ENCODE measurements at regions not wholly inside any gene's neighbourhood (a gene's known extent, or its start where the extent isn't known, plus 50 kb on each side); places are given as distances from the start of the nearest gene placed in this dataset.

DNA sequence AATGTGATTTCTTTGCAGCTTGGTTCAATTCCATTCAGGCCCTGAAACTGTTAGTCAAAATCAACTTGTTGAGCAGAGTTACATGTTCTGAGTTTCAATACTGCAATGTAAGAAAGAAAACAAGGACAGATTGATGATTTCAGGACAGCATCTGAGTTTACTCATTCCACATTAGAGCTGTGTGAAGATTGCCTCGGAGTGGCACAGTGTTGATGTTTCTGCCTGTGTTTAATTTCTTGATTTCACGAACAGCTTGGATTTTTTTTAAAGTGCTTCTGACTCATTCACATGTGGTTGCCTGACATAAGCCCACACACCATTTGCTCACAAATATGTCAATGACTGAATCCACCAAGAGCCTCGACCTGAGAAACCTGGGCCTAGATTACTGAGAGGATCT, 101.2 kb upstream of the PARD3 start:
- DNase-seq (ENCODE audit: low read depth in 6 of 9, low spot score in 9 of 9), result no peak
- H3K36me3 ChIP-seq (ENCODE audit: control insufficient read depth in 2 of 2, insufficient read depth in 2 of 2, low read length in 1 of 2), result no peaks in the 10 kb centered on the region
- H3K4me1 ChIP-seq (ENCODE audit: control insufficient read depth in 2 of 2, insufficient read depth in 2 of 2, low read length in 2 of 2), result no peaks in the 10 kb centered on the region
- peaks cover 0 to 2% of the 10 kb centered on the region in 2 donors for H3K27me3 ChIP-seq (ENCODE audit: control insufficient read depth in 2 of 2, insufficient read depth in 1 of 2, low read length in 1 of 2)
- no peak overlapping the region for H3K27ac ChIP-seq (ENCODE audit: low read depth in 1 of 2, low read length in 1 of 2)
- no peaks in the 10 kb centered on the region for H3K9me3 ChIP-seq (ENCODE audit: control insufficient read depth in 2 of 2, insufficient read depth in 1 of 2, low read length in 1 of 2)
- H3K4me3 ChIP-seq (ENCODE audit: low read length in 2 of 2), result no peak overlapping the region
- WGBS, result 88% methylated on average over 3 of the region's 3 CpGs

DNA sequence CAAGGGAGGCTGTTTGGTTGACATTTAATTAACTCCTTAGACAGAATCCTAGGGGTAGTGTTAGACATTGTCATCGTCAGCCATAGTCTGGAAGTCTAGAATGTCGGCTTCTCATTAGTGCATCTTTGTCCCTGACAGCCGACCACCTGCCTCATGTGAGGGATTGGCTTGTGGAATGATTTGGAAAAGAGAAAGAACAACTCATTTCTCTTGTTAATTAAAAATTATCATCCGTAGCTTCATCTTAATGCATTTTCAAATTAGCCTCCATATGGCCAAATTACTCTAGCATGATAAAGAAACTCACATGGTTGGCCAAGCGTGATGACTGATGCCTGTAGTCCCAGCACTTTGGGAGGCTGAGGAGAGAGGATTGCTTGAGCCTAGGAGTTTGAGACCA, 97.7 kb upstream of the PARD3 start:
- Histone ChIP-seq H3K27ac (ENCODE audit: low read depth in 1 of 2, low read length in 1 of 2) (no peak overlapping the region), H3K9me3 (ENCODE audit: control insufficient read depth in 2 of 2, insufficient read depth in 1 of 2, low read length in 1 of 2) (no peaks in the 10 kb centered on the region), H3K4me3 (ENCODE audit: low read length in 2 of 2) (no peak overlapping the region), H3K4me1 (ENCODE audit: control insufficient read depth in 2 of 2, insufficient read depth in 2 of 2, low read length in 2 of 2) (no peaks in the 10 kb centered on the region), H3K36me3 (ENCODE audit: control insufficient read depth in 2 of 2, insufficient read depth in 2 of 2, low read length in 1 of 2) (no peaks in the 10 kb centered on the region), H3K27me3 (ENCODE audit: control insufficient read depth in 2 of 2, insufficient read depth in 1 of 2, low read length in 1 of 2) (no peaks in the 10 kb centered on the region)
- no peak for DNase-seq (ENCODE audit: low read depth in 6 of 9, low spot score in 9 of 9)
- WGBS, result 98% methylated on average over 5 of the region's 5 CpGs

DNA sequence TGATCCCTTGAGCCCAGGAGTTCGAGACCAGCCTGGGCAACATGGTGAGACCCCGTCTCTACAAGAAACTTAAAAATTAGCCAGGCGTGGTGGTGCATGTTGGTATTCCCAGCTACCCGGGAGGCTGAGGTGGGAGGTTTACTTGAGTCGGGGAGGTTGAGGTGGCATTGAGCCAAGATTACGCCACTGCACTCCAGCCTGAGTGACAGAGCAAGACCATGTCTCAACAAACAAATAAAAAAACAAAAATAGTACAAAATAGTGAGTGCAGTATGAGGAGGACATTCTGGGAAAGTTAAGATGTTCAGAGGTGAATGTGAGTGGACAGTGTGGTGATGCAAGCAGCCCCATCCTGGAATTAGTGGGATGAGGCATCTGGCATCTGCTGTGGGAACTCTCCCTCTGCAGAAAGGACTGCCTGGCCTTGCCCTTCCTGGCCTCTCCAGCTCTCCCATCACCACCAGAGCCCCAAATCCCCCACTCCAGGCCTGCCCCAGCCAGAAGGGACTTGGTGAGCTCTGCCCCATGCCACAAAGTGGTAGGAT, 96.6 kb upstream of the PARD3 start:
- WGBS, result 95% methylated on average over 6 of the region's 6 CpGs
- DNase-seq (ENCODE audit: low read depth in 6 of 9, low spot score in 9 of 9), result no peak
- no peak overlapping the region for H3K4me3 ChIP-seq (ENCODE audit: low read length in 2 of 2)

DNA sequence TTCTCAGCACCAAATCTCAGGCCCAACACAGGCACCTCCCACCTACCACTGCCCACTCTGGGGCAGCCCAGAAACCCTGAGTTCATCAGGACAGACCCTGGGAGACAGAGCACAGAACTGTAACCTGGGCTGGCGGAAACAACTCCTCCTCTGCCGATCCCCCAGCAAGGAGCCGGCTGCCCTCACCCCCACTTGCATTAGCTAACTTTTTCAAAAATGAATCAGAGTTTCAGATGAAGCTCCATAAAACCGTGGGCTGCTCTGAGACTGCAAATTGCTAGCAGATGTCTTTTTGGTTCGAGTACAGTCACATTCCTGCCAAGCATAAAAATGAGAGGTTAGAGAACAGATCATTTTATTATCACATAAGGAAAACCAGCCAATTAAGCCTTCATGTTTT, 93.4 kb upstream of the PARD3 start:
- Histone ChIP-seq H3K36me3 (ENCODE audit: control insufficient read depth in 2 of 2, insufficient read depth in 2 of 2, low read length in 1 of 2) (no peaks in the 10 kb centered on the region), H3K9me3 (ENCODE audit: control insufficient read depth in 2 of 2, insufficient read depth in 1 of 2, low read length in 1 of 2) (no peaks in the 10 kb centered on the region), H3K4me3 (ENCODE audit: low read length in 2 of 2) (no peak overlapping the region), H3K27me3 (ENCODE audit: control insufficient read depth in 2 of 2, insufficient read depth in 1 of 2, low read length in 1 of 2) (peaks cover 0 to 4% of the 10 kb centered on the region in 2 donors), H3K27ac (ENCODE audit: low read depth in 1 of 2, low read length in 1 of 2) (no peak overlapping the region), H3K4me1 (ENCODE audit: control insufficient read depth in 2 of 2, insufficient read depth in 2 of 2, low read length in 2 of 2) (peaks cover 0 to 3% of the 10 kb centered on the region in 2 donors)
- 92% methylated on average over 5 of the region's 5 CpGs for WGBS
- no peak for DNase-seq (ENCODE audit: low read depth in 6 of 9, low spot score in 9 of 9)

More for the DNA sequence above, 96.6 kb upstream of the PARD3 start:
- Histone ChIP-seq H3K27ac (ENCODE audit: low read depth in 1 of 2, low read length in 1 of 2) (no peak overlapping the region), H3K36me3 (ENCODE audit: control insufficient read depth in 2 of 2, insufficient read depth in 2 of 2, low read length in 1 of 2) (no peaks in the 10 kb centered on the region), H3K27me3 (ENCODE audit: control insufficient read depth in 2 of 2, insufficient read depth in 1 of 2, low read length in 1 of 2) (peaks cover 0 to 2% of the 10 kb centered on the region in 2 donors), H3K9me3 (ENCODE audit: control insufficient read depth in 2 of 2, insufficient read depth in 1 of 2, low read length in 1 of 2) (no peaks in the 10 kb centered on the region), H3K4me1 (ENCODE audit: control insufficient read depth in 2 of 2, insufficient read depth in 2 of 2, low read length in 2 of 2) (no peaks in the 10 kb centered on the region)

DNA sequence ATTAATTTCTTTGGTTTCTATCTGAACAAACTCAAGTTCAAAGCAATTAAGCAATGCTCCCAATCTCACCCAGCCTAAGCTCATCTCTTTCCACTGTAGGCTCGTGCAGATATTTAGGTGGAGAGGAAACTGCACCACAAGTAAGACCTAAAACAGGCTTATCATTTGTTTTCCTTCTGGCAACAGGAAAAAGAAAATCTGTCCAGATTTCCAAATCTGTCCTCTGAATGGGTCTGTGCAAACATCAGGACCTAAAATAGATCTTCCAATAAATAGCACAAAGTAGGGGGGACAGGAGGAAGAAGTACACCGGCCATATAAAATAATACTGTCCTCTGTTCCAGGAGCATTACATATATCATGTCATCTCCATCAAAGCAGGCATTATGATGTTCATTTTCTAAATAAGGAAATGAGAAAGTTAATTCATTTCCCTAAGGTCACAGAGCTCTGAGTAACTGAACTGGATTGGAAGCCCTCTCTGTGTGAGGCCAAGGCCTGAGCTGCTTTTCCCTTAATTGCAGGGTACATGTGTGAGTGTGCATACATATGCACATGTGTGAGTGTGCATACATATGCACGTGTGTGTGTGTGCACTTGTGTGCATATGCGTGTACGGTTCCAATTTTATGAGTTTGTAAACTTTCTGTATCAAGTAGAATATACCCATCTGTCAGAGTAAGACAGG, 92.8 kb upstream of the PARD3 start:
- Histone ChIP-seq H3K4me3 (ENCODE audit: low read length in 2 of 2) (no peak overlapping the region), H3K9me3 (ENCODE audit: control insufficient read depth in 2 of 2, insufficient read depth in 1 of 2, low read length in 1 of 2) (no peaks in the 10 kb centered on the region), H3K36me3 (ENCODE audit: control insufficient read depth in 2 of 2, insufficient read depth in 2 of 2, low read length in 1 of 2) (no peaks in the 10 kb centered on the region), H3K27ac (ENCODE audit: low read depth in 1 of 2, low read length in 1 of 2) (no peak overlapping the region), H3K27me3 (ENCODE audit: control insufficient read depth in 2 of 2, insufficient read depth in 1 of 2, low read length in 1 of 2) (peaks cover 0 to 4% of the 10 kb centered on the region in 2 donors), H3K4me1 (ENCODE audit: control insufficient read depth in 2 of 2, insufficient read depth in 2 of 2, low read length in 2 of 2) (peaks cover 0 to 3% of the 10 kb centered on the region in 2 donors)
- WGBS, result 79% methylated on average over 5 of the region's 5 CpGs
- DNase-seq (ENCODE audit: low read depth in 6 of 9, low spot score in 9 of 9), result no peak

DNA sequence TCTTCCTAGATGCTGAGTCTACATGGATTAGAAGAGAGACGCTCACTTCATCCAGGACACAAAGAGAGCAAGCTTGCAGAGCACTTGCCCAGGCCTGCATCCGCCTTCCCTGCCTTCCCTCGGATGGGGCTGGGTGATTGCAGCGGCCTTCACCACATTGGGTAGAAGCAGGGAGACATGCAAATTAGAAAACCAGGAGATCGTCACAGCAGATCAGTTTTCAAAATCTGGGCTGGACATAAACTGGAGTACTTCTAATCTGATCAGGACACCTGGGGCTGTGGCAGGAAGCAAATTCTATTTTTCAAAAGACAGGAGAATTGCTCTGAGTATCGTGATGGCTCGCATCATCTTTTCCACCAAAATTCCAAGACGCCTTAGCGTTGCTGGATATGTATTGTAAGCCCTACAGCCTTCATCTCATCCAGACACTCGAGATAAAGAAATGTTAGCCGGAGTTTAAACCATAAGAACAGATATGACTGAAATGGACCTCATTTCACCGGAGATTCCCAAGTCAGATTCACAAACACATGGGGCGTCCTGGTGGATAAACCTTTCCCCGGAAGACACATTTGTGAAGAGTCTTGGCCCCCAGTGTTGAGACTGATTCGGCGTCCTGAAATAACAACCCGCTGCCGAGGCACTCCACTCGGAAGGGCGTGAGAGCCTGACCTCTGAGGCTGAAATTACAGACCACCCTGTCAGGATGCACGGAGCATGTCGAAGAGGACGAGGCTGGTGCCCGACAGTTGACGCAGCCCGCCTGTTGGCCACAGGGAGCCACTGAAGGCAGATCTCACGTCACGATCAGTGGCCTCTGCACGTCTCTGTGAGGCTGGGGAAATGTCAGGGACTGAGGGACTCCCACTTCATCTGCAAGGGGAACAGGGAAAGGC, 91.2 kb upstream of the PARD3 start:
- Histone ChIP-seq H3K36me3 (ENCODE audit: control insufficient read depth in 2 of 2, insufficient read depth in 2 of 2, low read length in 1 of 2) (no peaks in the 10 kb centered on the region), H3K4me1 (ENCODE audit: control insufficient read depth in 2 of 2, insufficient read depth in 2 of 2, low read length in 2 of 2) (peaks cover 0 to 3% of the 10 kb centered on the region in 2 donors), H3K27ac (ENCODE audit: low read depth in 1 of 2, low read length in 1 of 2) (no peak overlapping the region), H3K9me3 (ENCODE audit: control insufficient read depth in 2 of 2, insufficient read depth in 1 of 2, low read length in 1 of 2) (no peaks in the 10 kb centered on the region), H3K27me3 (ENCODE audit: control insufficient read depth in 2 of 2, insufficient read depth in 1 of 2, low read length in 1 of 2) (peaks cover 0 to 4% of the 10 kb centered on the region in 2 donors), H3K4me3 (ENCODE audit: low read length in 2 of 2) (no peak overlapping the region)
- 79% methylated on average over 29 of the region's 29 CpGs for WGBS
- peak in 2 of 9 donors; percentile 9 to 21 for DNase-seq (ENCODE audit: low read depth in 6 of 9, low spot score in 9 of 9)

DNA sequence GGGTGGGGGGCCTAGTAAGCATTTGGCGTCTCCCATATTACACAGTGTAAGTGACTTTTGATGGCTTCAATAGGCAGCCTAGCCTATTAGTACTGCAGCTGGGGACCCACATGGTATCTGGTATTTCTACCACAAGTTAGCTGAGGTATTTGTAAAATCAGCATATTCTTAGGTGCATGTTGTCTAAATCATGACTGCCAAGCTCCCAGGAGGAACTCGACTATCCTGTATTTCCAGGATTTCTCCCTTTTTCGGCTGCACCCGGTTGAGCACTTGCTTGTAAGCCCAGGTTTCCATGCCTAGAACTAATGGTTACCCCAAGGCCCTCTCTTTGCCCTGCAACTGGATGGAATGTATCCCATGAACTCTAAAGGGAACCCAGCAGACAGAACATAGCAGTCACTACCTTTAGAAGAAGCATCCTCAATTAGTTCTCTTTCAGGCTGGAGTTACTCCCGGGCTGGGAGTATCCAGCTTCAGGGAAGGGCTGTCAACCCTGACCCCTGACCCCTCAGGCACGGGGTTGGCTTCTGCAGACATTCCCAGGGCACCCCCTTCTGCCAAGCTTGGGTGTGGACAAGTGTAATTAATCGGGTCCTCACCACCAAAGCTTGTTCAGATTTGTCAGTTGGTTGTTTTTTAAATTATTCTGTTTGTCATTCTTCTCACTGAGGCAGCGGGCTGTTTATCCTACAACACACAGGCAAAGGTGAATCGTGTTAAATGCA, 90.3 kb upstream of the PARD3 start:
- WGBS, result 81% methylated on average over 9 of the region's 9 CpGs
- no peak overlapping the region for H3K27ac ChIP-seq (ENCODE audit: low read depth in 1 of 2, low read length in 1 of 2)

DNA sequence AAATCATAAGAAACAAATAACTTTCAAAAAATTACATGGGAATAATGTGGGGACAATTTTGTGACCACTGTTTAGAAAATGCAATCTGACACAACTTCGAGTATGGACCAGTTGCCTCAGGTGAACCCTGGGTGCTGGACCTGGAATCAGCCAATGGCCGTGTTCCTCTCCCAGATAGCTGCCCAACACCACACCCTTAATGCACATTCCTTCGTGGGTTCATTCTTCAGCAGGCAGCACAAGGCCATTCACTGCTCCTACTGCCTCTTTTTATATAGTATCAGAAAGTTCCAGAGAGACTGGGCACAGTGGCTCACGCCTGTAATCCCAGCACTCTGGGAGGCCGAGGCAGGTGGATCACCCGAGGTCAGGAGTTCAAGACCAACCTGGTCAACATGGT, 89.1 kb upstream of the PARD3 start:
- H3K27ac ChIP-seq (ENCODE audit: low read depth in 1 of 2, low read length in 1 of 2), result no peak overlapping the region
- H3K4me1 ChIP-seq (ENCODE audit: control insufficient read depth in 2 of 2, insufficient read depth in 2 of 2, low read length in 2 of 2), result peaks cover 0 to 3% of the 10 kb centered on the region in 2 donors
- no peaks in the 10 kb centered on the region for H3K36me3 ChIP-seq (ENCODE audit: control insufficient read depth in 2 of 2, insufficient read depth in 2 of 2, low read length in 1 of 2)
- no peaks in the 10 kb centered on the region for H3K9me3 ChIP-seq (ENCODE audit: control insufficient read depth in 2 of 2, insufficient read depth in 1 of 2, low read length in 1 of 2)
- 97% methylated on average over 6 of the region's 6 CpGs for WGBS
- peaks cover 0 to 4% of the 10 kb centered on the region in 2 donors for H3K27me3 ChIP-seq (ENCODE audit: control insufficient read depth in 2 of 2, insufficient read depth in 1 of 2, low read length in 1 of 2)
- DNase-seq (ENCODE audit: low read depth in 6 of 9, low spot score in 9 of 9), result no peak
- no peak overlapping the region for H3K4me3 ChIP-seq (ENCODE audit: low read length in 2 of 2)

More for the DNA sequence above, 90.3 kb upstream of the PARD3 start:
- H3K27me3 ChIP-seq (ENCODE audit: control insufficient read depth in 2 of 2, insufficient read depth in 1 of 2, low read length in 1 of 2), result peaks cover 0 to 4% of the 10 kb centered on the region in 2 donors
- peaks cover 0 to 3% of the 10 kb centered on the region in 2 donors for H3K4me1 ChIP-seq (ENCODE audit: control insufficient read depth in 2 of 2, insufficient read depth in 2 of 2, low read length in 2 of 2)
- H3K4me3 ChIP-seq (ENCODE audit: low read length in 2 of 2), result no peak overlapping the region
- H3K9me3 ChIP-seq (ENCODE audit: control insufficient read depth in 2 of 2, insufficient read depth in 1 of 2, low read length in 1 of 2), result no peaks in the 10 kb centered on the region
- H3K36me3 ChIP-seq (ENCODE audit: control insufficient read depth in 2 of 2, insufficient read depth in 2 of 2, low read length in 1 of 2), result no peaks in the 10 kb centered on the region
- no peak for DNase-seq (ENCODE audit: low read depth in 6 of 9, low spot score in 9 of 9)
